Amniotic stem cell (primary cell): ENCODE measurements at regions not wholly inside any gene's neighbourhood (a gene's known extent, or its start where the extent isn't known, plus 50 kb on each side); places are given as distances from the start of the nearest gene placed in this dataset.
"Not testable (repeated sequence)": the region's sequence is repeated elsewhere in the genome, so short reads cannot be mapped to it uniquely, and the experiment has no call there.

Experiments used
- DNase-seq: peaks from one replicate; lab custom pipeline; 2025; lab: John Stamatoyannopoulos, UW

GRCh38 chr1:30361890-30362602, 361.3 kb downstream of the MATN1 start:
- DNase-seq = not testable (repeated sequence)

GRCh38 chr1:30360753-30361152, 362.6 kb downstream of the MATN1 start:
- DNase-seq = no peak

GRCh38 chr1:30360281-30360680, 363.1 kb downstream of the MATN1 start:
- DNase-seq = no peak

GRCh38 chr1:30359539-30360220, 363.7 kb downstream of the MATN1 start:
- DNase-seq = no peak

GRCh38 chr1:30358500-30358899, 364.9 kb downstream of the MATN1 start:
- no peak for DNase-seq

- no peak for DNase-seq
Measured at GRCh38 chr1:30356839-30357238, 366.5 kb downstream of the MATN1 start.

GRCh38 chr1:30354410-30354809, 369.0 kb downstream of the MATN1 start:
- DNase-seq = no peak

GRCh38 chr1:30353637-30354036, 369.7 kb downstream of the MATN1 start:
- no peak for DNase-seq

- DNase-seq = no peak
Measured at GRCh38 chr1:30348147-30348546, 375.2 kb downstream of the MATN1 start.

- no peak for DNase-seq
Measured at GRCh38 chr1:30345491-30346130, 377.8 kb downstream of the MATN1 start.

- no peak for DNase-seq
Measured at GRCh38 chr1:30343562-30343961, 379.8 kb downstream of the MATN1 start.

GRCh38 chr1:30342535-30343141, 380.7 kb downstream of the MATN1 start:
- DNase-seq = no peak

GRCh38 chr1:30340934-30341333, 382.5 kb downstream of the MATN1 start:
- DNase-seq = no peak

GRCh38 chr1:30339866-30340265, 383.5 kb downstream of the MATN1 start:
- no peak for DNase-seq

GRCh38 chr1:30338765-30339164, 384.6 kb downstream of the MATN1 start:
- no peak for DNase-seq

- no peak for DNase-seq
Measured at GRCh38 chr1:30337324-30337620, 386.1 kb downstream of the MATN1 start.

- no peak for DNase-seq
Measured at GRCh38 chr1:30336550-30337323, 386.6 kb downstream of the MATN1 start.

- DNase-seq = no peak
Measured at GRCh38 chr1:30335997-30336390, 387.4 kb downstream of the MATN1 start.

- no peak for DNase-seq
Measured at GRCh38 chr1:30335389-30335996, 387.9 kb downstream of the MATN1 start.

GRCh38 chr1:30334767-30335166, 388.6 kb downstream of the MATN1 start:
- DNase-seq = no peak

GRCh38 chr1:30332116-30333094, 391.0 kb downstream of the MATN1 start:
- DNase-seq = no peak
